Hepatocyte (in vitro differentiated cells): ENCODE measurements at regions not wholly inside any gene's neighbourhood (a gene's known extent, or its start where the extent isn't known, plus 50 kb on each side); places are given as distances from the start of the nearest gene placed in this dataset.

Experiments
- EZH2phosphoT487 ChIP-seq: fragments of 200-600 bp; sonication (generic); IDR thresholded peaks from one replicate; pipeline ENCODE4 v1.6.1; 2018; ENCODE audit warnings: antibody characterized with exemption, mild to moderate bottlenecking, low read depth, moderate library complexity; ENCODE audit not compliant: unreplicated experiment, severe bottlenecking
- TF ChIP-seq, protein P1 (sequence below): fragments of 200-600 bp; sonication (generic); IDR thresholded peaks from 2 replicates; pipeline ENCODE4 v1.5.1; 2016; ENCODE audit warnings: antibody characterized with exemption, mild to moderate bottlenecking; ENCODE audit not compliant: poor library complexity

DNA sequence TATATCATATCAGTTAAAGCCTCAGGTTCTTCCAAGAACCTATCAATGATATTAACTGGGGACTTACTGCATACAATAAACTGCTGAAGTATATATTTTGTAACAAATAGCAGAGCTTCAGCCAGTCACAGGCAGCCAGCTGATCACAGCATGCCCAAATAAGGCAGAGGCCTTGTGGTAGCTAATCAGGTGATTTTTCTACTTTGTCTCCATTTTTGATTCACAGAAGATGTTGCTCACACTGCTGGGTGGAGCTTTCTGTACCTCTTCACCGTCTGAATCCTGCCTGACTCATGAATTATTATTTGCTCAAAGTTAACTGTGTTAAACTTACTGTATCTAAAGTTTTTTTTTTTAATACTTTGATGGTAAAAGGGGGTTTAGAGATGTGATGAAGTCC, 357.4 kb downstream of the PSAT1 start:
- TF ChIP-seq, protein P1, sequence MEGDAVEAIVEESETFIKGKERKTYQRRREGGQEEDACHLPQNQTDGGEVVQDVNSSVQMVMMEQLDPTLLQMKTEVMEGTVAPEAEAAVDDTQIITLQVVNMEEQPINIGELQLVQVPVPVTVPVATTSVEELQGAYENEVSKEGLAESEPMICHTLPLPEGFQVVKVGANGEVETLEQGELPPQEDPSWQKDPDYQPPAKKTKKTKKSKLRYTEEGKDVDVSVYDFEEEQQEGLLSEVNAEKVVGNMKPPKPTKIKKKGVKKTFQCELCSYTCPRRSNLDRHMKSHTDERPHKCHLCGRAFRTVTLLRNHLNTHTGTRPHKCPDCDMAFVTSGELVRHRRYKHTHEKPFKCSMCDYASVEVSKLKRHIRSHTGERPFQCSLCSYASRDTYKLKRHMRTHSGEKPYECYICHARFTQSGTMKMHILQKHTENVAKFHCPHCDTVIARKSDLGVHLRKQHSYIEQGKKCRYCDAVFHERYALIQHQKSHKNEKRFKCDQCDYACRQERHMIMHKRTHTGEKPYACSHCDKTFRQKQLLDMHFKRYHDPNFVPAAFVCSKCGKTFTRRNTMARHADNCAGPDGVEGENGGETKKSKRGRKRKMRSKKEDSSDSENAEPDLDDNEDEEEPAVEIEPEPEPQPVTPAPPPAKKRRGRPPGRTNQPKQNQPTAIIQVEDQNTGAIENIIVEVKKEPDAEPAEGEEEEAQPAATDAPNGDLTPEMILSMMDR = no peak
- no peak for TF ChIP-seq EZH2phosphoT487
